CD1c-positive myeloid dendritic cell (primary cell): ENCODE measurements at regions not wholly inside any gene's neighbourhood (a gene's known extent, or its start where the extent isn't known, plus 50 kb on each side); places are given as distances from the start of the nearest gene placed in this dataset.

Experiments used
- DNase-seq: peaks from one replicate; pipeline ENCODE4 v3.0.0-alpha.2; 2016; ENCODE audit errors: extremely low spot score

DNA sequence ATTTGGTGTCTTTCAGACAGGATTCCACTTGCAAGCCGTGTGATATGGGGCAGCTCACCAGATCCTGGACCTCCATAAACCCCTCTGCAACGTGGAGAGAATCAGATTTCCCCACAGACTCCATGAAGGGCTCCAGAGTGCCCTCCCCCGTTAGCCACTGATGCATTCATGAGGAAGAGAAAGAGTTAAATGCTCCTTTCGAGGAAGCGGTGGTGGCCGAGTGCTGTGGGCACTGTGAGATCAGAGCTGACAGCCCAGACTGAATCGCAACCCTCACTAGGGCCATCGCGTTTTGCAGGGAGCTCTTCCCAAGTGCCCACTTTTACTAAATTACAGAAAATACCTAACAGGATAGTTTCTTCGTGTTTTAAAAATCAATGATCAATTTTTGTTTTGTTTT is 226.3 kb upstream of the ZNF32 start:
- DNase-seq = no peak

DNA sequence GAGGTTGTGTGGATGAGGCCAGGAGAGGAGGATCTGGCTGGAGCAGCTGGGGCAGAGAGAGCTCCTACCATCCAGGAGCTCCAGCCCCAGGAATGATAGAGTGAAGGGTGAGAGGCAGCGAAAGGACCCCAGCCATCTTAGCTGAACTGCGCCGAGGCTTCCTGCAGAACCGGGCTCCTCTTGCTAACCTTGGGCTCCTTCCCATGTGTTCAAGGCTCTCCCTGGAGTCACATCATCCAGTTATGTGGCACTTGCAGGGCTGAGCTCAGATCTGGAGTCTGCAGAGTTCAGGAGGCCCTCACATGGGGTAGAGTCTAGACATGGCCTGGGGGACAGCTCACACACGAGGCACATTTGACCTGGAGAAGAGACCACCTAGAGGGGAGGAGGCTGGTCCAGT is 225.0 kb upstream of the ZNF32 start:
- DNase-seq = no peak

DNA sequence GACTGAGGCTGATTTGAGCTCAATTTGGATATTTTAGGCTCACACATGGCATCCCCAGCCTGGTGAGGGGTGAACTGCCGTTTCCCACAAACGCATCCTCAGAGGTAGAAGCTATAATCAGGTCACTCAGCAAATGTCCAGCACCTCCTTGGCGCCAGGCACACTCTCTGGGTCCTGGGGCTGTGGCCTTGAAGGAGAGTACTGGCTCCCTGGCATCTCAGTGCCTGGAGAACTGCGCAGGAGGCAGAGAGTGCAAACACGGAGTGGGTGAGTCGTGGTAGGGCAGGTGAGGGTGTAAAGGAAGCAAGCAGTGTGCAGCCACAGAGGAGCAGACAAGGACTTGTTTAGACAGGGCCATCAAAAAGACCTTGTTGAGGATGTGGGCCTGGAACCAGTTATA is 224.0 kb upstream of the ZNF32 start:
- no peak for DNase-seq

- no peak for DNase-seq
Measured at GRCh38 chr10:43871545-43871944, 222.9 kb upstream of the ZNF32 start.

DNA sequence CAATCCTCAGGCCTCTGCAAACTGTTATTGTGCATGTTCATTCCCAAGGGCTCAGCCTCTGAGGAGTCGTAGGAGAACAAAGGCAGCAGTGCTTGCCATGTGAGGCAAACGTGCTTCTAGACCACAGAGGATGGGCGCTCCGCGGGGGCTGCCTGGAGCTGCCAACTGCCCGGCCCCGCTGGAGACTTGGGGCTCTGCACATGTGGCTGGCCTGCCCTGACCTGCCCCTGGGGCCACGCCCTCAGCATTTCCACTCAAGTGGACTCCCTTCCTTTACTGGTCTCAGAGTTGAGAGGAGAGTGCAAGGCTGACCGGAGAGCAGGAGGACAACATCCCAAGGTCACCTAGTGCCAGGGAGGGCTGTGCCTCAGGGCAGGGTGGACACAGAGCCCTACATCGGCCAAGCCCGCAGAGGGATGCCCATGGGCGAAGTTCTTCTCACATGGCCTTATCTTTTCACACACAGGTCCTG is 222.3 kb upstream of the ZNF32 start:
- no peak for DNase-seq

DNA sequence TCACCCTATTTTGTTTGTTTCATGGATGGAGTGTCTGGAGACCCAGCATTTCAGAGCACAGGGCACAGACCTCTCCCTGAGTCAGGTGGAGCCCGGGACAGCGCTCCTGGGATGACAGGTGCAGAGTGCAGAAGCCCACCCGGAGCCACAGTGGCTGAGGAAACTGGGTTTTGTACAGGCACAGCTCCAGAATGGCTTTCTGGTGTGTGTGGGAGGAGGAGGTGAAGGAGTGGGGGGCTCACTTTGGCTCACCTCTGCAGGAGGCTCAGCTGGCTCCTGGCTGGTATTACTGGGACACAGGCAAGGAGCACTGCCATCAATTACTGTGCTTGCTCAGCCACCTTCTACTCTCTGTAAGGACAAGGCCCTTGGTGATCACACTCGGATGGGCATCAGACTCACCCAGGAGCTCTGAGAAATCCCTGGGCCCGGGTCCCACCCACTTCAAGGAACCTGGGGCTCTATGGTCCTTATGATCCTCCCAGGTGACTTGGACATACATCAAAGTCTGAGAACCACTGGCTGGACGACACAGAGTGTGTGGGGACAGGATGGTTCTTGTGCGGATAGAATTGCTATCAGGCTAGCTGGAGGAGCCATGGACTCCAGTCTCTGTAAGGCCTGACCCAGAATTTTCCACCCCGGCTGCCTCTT is 221.1 kb upstream of the ZNF32 start:
- DNase-seq = no peak

GRCh38 chr10:43868952-43869351 is 220.3 kb upstream of the ZNF32 start:
- no peak for DNase-seq

DNA sequence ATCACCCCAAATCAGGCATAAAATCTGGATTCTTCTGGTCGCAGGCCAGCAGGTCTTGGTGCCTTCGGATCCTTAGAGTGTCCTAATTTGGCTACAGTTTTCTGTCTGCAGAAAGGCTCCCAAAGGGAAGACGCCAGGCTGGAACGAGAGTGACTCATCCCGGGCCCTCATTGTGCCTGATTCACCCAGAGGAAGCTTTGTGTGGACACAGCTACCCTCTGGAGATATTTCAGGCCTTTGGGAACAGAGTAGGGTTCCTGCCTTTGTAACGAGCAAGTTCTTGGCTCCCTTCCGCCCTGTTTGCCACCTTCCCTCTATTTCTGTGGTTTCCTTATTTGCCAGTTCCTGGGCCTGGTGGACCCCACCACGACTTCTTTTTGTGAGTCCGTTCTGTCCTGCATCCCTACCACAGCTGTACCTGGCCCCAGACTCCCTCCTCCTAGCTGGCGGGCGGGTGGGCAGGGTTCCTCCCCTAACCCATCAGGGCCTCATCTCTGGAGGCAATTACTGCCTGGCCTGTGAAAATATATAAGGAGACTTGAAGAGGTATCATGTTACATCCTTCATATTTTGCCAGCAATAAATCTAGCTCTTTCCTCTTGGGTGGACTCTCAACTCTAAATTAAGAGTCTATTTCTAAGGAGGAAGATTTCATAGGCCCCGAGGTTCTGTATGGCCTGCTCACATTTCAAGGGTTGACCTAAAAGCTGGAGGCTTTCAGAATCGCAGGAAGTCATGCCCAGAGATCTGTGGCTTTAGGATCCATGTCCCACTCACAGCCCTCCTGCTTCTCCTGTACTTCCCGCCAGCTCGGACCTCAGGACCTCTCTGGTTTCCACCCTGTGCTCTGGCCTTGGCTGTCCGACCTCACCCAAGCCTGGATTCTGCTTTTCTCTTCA is 219.2 kb upstream of the ZNF32 start:
- no peak for DNase-seq

GRCh38 chr10:43867113-43867512 is 218.4 kb upstream of the ZNF32 start:
- no peak for DNase-seq

DNA sequence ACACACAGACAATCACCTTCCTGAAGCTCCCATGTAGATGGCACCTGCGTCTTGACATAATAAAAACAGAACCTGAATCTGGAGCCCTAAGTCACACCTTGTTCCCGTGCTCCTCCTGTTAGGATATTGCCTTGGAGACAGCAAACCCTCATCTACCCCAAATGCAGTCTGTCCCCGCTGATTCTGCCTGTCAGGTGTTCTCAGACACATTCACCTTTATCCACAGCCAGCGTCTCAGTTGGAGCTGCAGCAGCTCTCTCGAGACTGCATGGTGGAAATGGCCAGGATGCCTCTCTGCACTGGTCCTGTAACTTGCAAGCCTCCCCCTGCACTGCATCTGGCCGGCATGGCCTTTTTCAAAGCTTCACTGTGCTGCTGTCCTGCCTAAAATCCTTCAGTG is 218.0 kb upstream of the ZNF32 start:
- no peak for DNase-seq

GRCh38 chr10:43865265-43866135 is 216.8 kb upstream of the ZNF32 start:
- DNase-seq = no peak

GRCh38 chr10:43864656-43865055 is 216.0 kb upstream of the ZNF32 start:
- DNase-seq = no peak

DNA sequence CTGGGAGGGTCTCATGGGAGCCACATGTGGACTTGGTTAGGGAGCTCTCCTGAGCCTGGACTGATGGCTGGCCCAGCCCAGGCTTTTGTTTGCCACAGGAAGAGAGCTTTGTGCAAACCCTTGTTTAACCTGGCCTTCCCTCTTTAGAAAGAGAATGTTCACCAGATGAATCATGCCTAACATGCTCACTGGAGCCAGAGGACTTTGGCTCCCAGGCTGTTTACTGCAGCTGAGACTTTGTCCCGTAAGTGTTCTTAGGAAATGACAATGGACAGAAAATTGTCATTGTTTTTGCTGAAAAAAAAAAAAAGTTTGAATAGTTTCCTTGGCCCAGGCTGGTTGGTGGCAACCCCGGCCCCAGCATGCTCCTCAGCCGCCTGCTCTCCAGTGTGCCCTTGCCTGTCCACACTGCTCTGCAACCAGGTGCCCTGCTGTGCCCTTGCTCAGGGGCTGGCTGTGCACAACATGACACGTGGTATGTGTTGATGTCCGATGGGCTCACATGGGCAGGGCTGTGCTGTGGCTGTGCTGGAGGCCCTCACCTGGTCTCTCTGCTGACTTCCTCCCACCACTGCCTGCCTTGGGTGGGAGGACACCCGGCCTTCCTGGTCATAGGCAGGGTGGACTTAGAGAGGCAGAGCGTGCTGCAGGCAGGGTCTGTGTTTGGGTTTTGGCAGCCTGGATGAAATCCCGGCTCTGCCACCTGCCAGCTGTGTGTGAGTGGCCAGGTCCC is 215.3 kb upstream of the ZNF32 start:
- DNase-seq = no peak

DNA sequence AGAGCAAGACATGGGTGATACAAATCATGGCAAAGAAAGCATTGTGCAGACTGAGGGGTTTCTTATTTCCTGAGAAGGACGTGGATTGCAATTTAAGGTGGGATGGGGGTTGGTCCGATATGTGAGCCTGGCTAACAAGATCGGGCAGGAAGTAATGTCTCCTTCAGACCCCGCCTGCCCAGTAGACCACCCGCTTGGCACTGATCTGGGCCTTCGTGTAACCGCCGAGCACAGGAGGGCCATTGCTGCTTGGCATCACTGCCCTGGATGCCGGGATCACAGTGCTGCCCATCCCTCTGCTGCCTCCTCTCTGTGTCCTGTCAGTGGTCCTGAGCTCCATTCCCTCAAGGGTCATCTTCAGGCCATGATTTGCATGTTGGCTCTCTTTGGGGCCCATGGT is 214.6 kb upstream of the ZNF32 start:
- no peak for DNase-seq

- no peak for DNase-seq
Measured at GRCh38 chr10:43862756-43863155, 214.1 kb upstream of the ZNF32 start.

- DNase-seq = no peak
Measured at GRCh38 chr10:43861966-43862751, 213.5 kb upstream of the ZNF32 start.

DNA sequence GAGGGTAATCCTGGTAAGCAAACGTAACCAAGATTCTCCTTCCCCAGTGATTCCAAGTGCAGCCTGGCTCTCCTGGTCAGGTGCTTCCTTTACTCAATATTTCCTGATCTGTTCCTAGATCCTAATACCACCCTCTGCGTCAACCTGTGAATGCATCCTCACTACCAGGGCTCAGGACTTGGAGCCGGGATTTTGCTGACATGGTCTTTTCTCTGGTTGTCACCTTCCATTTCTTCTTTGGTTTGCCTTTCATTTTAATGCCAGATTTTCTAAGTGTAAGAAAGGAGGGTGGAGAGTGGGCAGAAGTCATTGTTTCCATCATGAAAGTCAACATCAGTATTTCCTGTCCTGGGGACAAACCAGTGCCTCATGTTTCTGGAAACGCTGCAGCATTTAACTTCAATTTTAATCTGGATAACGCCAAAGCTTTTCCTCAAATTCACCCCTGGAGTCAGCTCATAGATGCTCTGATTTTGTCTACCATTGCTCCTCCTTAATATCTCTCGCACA is 210.4 kb upstream of the ZNF32 start:
- DNase-seq = no peak

- no peak for DNase-seq
Measured at GRCh38 chr10:43857931-43858315, 209.2 kb upstream of the ZNF32 start.

DNA sequence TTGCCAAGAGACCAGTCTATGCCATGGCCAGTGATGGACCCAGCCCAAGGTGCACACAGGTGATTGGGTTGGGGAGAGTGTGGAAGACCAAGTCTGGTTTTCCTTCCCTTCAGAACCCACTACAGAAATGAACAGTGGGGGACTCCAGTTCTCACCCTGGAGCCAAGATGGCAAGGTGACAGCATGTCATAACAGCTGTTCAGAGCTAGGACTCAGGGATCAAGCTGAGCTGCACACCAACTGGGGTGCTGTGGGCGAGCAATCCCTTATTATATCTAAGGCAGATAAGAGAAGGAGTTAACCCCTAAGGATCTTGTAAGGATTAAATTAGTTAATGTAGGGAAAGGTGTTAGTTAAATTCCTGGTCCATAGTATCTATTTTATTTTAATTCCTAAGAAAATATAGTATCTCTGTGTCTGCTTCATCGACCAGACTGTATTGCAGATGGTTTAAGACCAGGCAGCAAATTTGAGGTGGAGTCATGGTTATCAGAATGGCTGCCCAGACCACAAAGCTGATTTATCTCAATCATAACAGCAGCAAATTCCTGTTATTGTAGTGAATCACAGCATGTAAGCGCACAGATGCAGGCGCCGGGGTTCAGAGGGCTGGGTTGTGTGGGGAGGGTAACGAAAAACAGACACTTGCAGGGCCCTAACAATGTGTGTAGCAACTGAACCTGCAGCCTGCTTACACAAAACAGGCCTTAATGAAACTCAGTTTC is 208.7 kb upstream of the ZNF32 start:
- no peak for DNase-seq

- no peak for DNase-seq
Measured at GRCh38 chr10:43856299-43856698, 207.6 kb upstream of the ZNF32 start.
